GM23338 (cell line): ENCODE measurements at regions not wholly inside any gene's neighbourhood (a gene's known extent, or its start where the extent isn't known, plus 50 kb on each side); places are given as distances from the start of the nearest gene placed in this dataset.

Source experiments
- CTCF ChIP-seq, 2 experiments: fragments of 200-600 bp in 1 of 2; sonication (generic) in 1 of 2; conservative IDR thresholded peaks; 2 replicates each; pipeline versions ENCODE4 v1.5.1 to v1.6.1; 2016 to 2017; ENCODE audit warnings: antibody characterized with exemption in 2 of 2, low read depth in 2 of 2, mild to moderate bottlenecking in 2 of 2, moderate library complexity in 1 of 2
- EZH2phosphoT487 ChIP-seq: fragments of 200-600 bp; sonication (generic); IDR thresholded peaks from one replicate; pipeline ENCODE4 v1.8.1; 2018; ENCODE audit warnings: antibody characterized with exemption; ENCODE audit not compliant: unreplicated experiment
- POLR2AphosphoS5 ChIP-seq: IDR thresholded peaks from 2 replicates; pipeline ENCODE4 v1.6.1; 2016; ENCODE audit warnings: antibody characterized with exemption, low read depth
- REST ChIP-seq: IDR thresholded peaks from one replicate; pipeline ENCODE4 v1.6.1; 2018; ENCODE audit warnings: antibody characterized with exemption; ENCODE audit not compliant: unreplicated experiment
- ZNF114 ChIP-seq: fragments of 250-450 bp; sonication (Bioruptor Pico); IDR thresholded peaks from 2 replicates; pipeline ENCODE4 v1.5.0; 2020; ENCODE audit warnings: mild to moderate bottlenecking, moderate library complexity

- TF ChIP-seq CTCF (conservative IDR thresholded peaks at IDR 0.05; ENCODE audit: low read depth in 2 of 2) = no peak
- no peak for TF ChIP-seq POLR2AphosphoS5
- no peak for TF ChIP-seq EZH2phosphoT487
- no peak for TF ChIP-seq ZNF114 (CRISPR knock-in tag)
- TF ChIP-seq REST = no peak
Observed at GRCh38 chr20:4532772-4533171, 153.5 kb upstream of the PRNP start.
